ENCODE measurements at regions not wholly inside any gene's neighbourhood (a gene's known extent, or its start where the extent isn't known, plus 50 kb on each side); places are given as distances from the start of the nearest gene placed in this dataset.

- POLR2A ChIA-PET, result interaction anchor here (1.0 kb wide), 1 partner anchor 9 kb away, joined by 3 read pairs; no protein-coding TSS in a partner anchor
These were observed 577.1 kb downstream of the PLPP3 start for GRCh38 chr1:56002231-56002630.

GRCh38 chr1:56000424-56000823, 578.9 kb downstream of the PLPP3 start:
- no peaks in the 10 kb centered on the region for H3K27me3 Mint-ChIP-seq (ENCODE audit: low read depth)
- H3K27ac Mint-ChIP-seq, result no peak overlapping the region
- peaks cover 18% of the 10 kb centered on the region for H3K36me3 Mint-ChIP-seq
- POLR2A ChIA-PET, result no interaction called here
- peaks cover 28% of the 10 kb centered on the region for H3K9me3 Mint-ChIP-seq
- TF ChIP-seq USF2 (CRISPR knock-in tag; IDR thresholded peaks at IDR 0.05) (no peak), NFYB (CRISPR knock-in tag; conservative IDR thresholded peaks at IDR 0.05; ENCODE audit: low read depth) (no peak), ETV6 (CRISPR knock-in tag; IDR thresholded peaks at IDR 0.05) (no peak), TEAD1 (CRISPR knock-in tag; IDR thresholded peaks at IDR 0.05) (no peak), ESRRA (CRISPR knock-in tag; IDR thresholded peaks at IDR 0.05; ENCODE audit: borderline replicate concordance) (no peak), MXD4 (CRISPR knock-in tag; IDR thresholded peaks at IDR 0.05; ENCODE audit: borderline replicate concordance) (no peak), TEAD4 (CRISPR knock-in tag; IDR thresholded peaks at IDR 0.05) (no peak), ZNF416 (CRISPR knock-in tag; IDR thresholded peaks at IDR 0.05) (no peak), NFE2L1 (CRISPR knock-in tag; IDR thresholded peaks at IDR 0.05) (no peak), JUN (CRISPR knock-in tag; IDR thresholded peaks at IDR 0.05) (no peak), ZNF317 (CRISPR knock-in tag; IDR thresholded peaks at IDR 0.05; ENCODE audit: borderline replicate concordance, low read depth) (no peak), ZNF138 (CRISPR knock-in tag; conservative IDR thresholded peaks at IDR 0.05) (no peak), GTF2I (CRISPR knock-in tag; conservative IDR thresholded peaks at IDR 0.05) (no peak), IRF1 (CRISPR knock-in tag; IDR thresholded peaks at IDR 0.05) (no peak), CBFB (CRISPR knock-in tag; IDR thresholded peaks at IDR 0.05; ENCODE audit: low read depth) (no peak)
- TF ChIP-seq, protein P1, sequence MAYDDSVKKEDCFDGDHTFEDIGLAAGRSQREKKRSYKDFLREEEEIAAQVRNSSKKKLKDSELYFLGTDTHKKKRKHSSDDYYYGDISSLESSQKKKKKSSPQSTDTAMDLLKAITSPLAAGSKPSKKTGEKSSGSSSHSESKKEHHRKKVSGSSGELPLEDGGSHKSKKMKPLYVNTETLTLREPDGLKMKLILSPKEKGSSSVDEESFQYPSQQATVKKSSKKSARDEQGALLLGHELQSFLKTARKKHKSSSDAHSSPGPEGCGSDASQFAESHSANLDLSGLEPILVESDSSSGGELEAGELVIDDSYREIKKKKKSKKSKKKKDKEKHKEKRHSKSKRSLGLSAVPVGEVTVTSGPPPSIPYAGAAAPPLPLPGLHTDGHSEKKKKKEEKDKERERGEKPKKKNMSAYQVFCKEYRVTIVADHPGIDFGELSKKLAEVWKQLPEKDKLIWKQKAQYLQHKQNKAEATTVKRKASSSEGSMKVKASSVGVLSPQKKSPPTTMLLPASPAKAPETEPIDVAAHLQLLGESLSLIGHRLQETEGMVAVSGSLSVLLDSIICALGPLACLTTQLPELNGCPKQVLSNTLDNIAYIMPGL (CRISPR knock-in tag; IDR thresholded peaks at IDR 0.05), result no peak
- TF ChIP-seq, protein P2, sequence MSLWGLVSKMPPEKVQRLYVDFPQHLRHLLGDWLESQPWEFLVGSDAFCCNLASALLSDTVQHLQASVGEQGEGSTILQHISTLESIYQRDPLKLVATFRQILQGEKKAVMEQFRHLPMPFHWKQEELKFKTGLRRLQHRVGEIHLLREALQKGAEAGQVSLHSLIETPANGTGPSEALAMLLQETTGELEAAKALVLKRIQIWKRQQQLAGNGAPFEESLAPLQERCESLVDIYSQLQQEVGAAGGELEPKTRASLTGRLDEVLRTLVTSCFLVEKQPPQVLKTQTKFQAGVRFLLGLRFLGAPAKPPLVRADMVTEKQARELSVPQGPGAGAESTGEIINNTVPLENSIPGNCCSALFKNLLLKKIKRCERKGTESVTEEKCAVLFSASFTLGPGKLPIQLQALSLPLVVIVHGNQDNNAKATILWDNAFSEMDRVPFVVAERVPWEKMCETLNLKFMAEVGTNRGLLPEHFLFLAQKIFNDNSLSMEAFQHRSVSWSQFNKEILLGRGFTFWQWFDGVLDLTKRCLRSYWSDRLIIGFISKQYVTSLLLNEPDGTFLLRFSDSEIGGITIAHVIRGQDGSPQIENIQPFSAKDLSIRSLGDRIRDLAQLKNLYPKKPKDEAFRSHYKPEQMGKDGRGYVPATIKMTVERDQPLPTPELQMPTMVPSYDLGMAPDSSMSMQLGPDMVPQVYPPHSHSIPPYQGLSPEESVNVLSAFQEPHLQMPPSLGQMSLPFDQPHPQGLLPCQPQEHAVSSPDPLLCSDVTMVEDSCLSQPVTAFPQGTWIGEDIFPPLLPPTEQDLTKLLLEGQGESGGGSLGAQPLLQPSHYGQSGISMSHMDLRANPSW (CRISPR knock-in tag; conservative IDR thresholded peaks at IDR 0.05; ENCODE audit: low read depth), result no peak
- TF ChIP-seq, protein P3, sequence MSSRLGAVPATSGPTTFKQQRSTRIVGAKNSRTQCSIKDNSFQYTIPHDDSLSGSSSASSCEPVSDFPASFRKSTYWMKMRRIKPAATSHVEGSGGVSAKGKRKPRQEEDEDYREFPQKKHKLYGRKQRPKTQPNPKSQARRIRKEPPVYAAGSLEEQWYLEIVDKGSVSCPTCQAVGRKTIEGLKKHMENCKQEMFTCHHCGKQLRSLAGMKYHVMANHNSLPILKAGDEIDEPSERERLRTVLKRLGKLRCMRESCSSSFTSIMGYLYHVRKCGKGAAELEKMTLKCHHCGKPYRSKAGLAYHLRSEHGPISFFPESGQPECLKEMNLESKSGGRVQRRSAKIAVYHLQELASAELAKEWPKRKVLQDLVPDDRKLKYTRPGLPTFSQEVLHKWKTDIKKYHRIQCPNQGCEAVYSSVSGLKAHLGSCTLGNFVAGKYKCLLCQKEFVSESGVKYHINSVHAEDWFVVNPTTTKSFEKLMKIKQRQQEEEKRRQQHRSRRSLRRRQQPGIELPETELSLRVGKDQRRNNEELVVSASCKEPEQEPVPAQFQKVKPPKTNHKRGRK (CRISPR knock-in tag; IDR thresholded peaks at IDR 0.05; ENCODE audit: borderline replicate concordance), result no peak
- TF ChIP-seq, protein P4, sequence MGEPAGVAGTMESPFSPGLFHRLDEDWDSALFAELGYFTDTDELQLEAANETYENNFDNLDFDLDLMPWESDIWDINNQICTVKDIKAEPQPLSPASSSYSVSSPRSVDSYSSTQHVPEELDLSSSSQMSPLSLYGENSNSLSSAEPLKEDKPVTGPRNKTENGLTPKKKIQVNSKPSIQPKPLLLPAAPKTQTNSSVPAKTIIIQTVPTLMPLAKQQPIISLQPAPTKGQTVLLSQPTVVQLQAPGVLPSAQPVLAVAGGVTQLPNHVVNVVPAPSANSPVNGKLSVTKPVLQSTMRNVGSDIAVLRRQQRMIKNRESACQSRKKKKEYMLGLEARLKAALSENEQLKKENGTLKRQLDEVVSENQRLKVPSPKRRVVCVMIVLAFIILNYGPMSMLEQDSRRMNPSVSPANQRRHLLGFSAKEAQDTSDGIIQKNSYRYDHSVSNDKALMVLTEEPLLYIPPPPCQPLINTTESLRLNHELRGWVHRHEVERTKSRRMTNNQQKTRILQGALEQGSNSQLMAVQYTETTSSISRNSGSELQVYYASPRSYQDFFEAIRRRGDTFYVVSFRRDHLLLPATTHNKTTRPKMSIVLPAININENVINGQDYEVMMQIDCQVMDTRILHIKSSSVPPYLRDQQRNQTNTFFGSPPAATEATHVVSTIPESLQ (CRISPR knock-in tag; IDR thresholded peaks at IDR 0.05), result no peak
- TF ChIP-seq, protein P5, sequence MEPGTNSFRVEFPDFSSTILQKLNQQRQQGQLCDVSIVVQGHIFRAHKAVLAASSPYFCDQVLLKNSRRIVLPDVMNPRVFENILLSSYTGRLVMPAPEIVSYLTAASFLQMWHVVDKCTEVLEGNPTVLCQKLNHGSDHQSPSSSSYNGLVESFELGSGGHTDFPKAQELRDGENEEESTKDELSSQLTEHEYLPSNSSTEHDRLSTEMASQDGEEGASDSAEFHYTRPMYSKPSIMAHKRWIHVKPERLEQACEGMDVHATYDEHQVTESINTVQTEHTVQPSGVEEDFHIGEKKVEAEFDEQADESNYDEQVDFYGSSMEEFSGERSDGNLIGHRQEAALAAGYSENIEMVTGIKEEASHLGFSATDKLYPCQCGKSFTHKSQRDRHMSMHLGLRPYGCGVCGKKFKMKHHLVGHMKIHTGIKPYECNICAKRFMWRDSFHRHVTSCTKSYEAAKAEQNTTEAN (CRISPR knock-in tag; IDR thresholded peaks at IDR 0.05), result no peak
- no peak overlapping the region for H3K4me3 Mint-ChIP-seq
- CTCF ChIA-PET, result no interaction called here
- DNase-seq (ENCODE audit: low spot score) (no peak), ATAC-seq (no peak)
- no peaks in the 10 kb centered on the region for H3K4me1 Mint-ChIP-seq

More at GRCh38 chr1:56002231-56002630, 577.1 kb downstream of the PLPP3 start:
- Mint-ChIP-seq H3K4me3 (no peak overlapping the region), H3K27ac (no peak overlapping the region), H3K36me3 (peaks cover 1% of the 10 kb centered on the region; the same call in 1 of the 2 replicates), H3K4me1 (no peaks in the 10 kb centered on the region), H3K9me3 (peaks cover 10% of the 10 kb centered on the region), H3K27me3 (ENCODE audit: low read depth) (no peaks in the 10 kb centered on the region)
- DNase-seq (ENCODE audit: low spot score) (no peak), ATAC-seq (no peak)
- CTCF ChIA-PET, result no interaction called here
- TF ChIP-seq GABPB1 (CRISPR knock-in tag; IDR thresholded peaks at IDR 0.05), result no peak
- TF ChIP-seq ETV6 (CRISPR knock-in tag; IDR thresholded peaks at IDR 0.05), result no peak
- no peak for TF ChIP-seq NFATC4 (CRISPR knock-in tag; IDR thresholded peaks at IDR 0.05)
- TF ChIP-seq, protein P4 (CRISPR knock-in tag; IDR thresholded peaks at IDR 0.05), result no peak
